Natural killer cell (primary cell): ENCODE measurements at regions not wholly inside any gene's neighbourhood (a gene's known extent, or its start where the extent isn't known, plus 50 kb on each side); places are given as distances from the start of the nearest gene placed in this dataset.
"Not testable (repeated sequence)": the region's sequence is repeated elsewhere in the genome, so short reads cannot be mapped to it uniquely, and the experiment has no call there.

Source experiments
- ATAC-seq, 3 donors: fragments of 150-1000 bp in 2 of 3; fragments of 200-7000 bp in 1 of 3; cut with Tn5 transposase; 1 replicate in 1 of 3; 2 replicates in 2 of 3; pipeline ENCODE4 v1.10.0; 2021; ENCODE audit warnings: mild to moderate bottlenecking in 2 of 3, moderate library complexity in 2 of 3
- DNase-seq, 2 donors: peaks; one replicate each; pipeline versions ENCODE4 v3.0.0 to v3.0.0-alpha.2; 2013 to 2021; ENCODE audit warnings: mixed read lengths in 1 of 2
- H3K27ac ChIP-seq: one replicate; pipeline ENCODE4 v1.5.1; 2013; ENCODE audit warnings: mild to moderate bottlenecking, low read length
- H3K27me3 ChIP-seq: one replicate; pipeline ENCODE4 v1.6.1; 2013; ENCODE audit warnings: low read length; ENCODE audit not compliant: control insufficient read depth, insufficient read depth
- H3K36me3 ChIP-seq: one replicate; pipeline ENCODE4 v1.6.1; 2013; ENCODE audit warnings: low read length; ENCODE audit not compliant: control insufficient read depth, insufficient read depth
- H3K4me1 ChIP-seq: one replicate; pipeline ENCODE4 v1.6.1; 2013; ENCODE audit warnings: low read length; ENCODE audit not compliant: control insufficient read depth, insufficient read depth
- H3K4me3 ChIP-seq: one replicate; pipeline ENCODE4 v1.5.1; 2013; ENCODE audit warnings: low read length
- H3K9me3 ChIP-seq: one replicate; pipeline ENCODE4 v1.6.1; 2013; ENCODE audit warnings: low read length; ENCODE audit not compliant: control insufficient read depth, insufficient read depth
- H3K27ac Mint-ChIP-seq, 2 donors: one replicate each; pipeline ENCODE4 v1.8.0; 2022; ENCODE audit warnings: mild to moderate bottlenecking in 2 of 2, mixed read lengths in 2 of 2, moderate library complexity in 1 of 2
- H3K27me3 Mint-ChIP-seq, 2 donors: one replicate each; pipeline ENCODE4 v1.8.0; 2022; ENCODE audit warnings: low read depth in 2 of 2, mixed read lengths in 2 of 2
- H3K36me3 Mint-ChIP-seq: one replicate; pipeline ENCODE4 v1.8.0; 2022; ENCODE audit warnings: mixed read lengths
- H3K4me1 Mint-ChIP-seq, 2 donors: one replicate each; pipeline ENCODE4 v1.8.0; 2022; ENCODE audit warnings: mixed read lengths in 2 of 2
- H3K4me3 Mint-ChIP-seq: one replicate; pipeline ENCODE4 v1.8.0; 2022; ENCODE audit warnings: mild to moderate bottlenecking, moderate library complexity, mixed read lengths
- H3K9me3 Mint-ChIP-seq, 2 donors: one replicate each; pipeline ENCODE4 v1.8.0; 2022; ENCODE audit warnings: mixed read lengths in 2 of 2
- CTCF ChIP-seq: fragments of 200-600 bp; IDR thresholded peaks from one replicate; pipeline ENCODE4 v1.8.0; 2022; ENCODE audit warnings: antibody characterized with exemption
- WGBS: methylation state at CpG from one replicate; pipeline ENCODE4 v1.1.7; 2013; ENCODE audit warnings: missing lambda C conversion rate; ENCODE audit not compliant: insufficient coverage; 5-methylcytosine and 5-hydroxymethylcytosine counted together
- intact Hi-C: fragments of 100-400 bp; cut with micrococcal nuclease; formaldehyde crosslinking; loops from one replicate; pipeline ENCODE4 v1.14.2; 2022

GRCh38 chr7:81478664-81479063, 291.2 kb downstream of the HGF start:
- Histone ChIP-seq H3K36me3 (no peaks in the 10 kb centered on the region), H3K4me1 (no peaks in the 10 kb centered on the region), H3K27me3 (no peaks in the 10 kb centered on the region), H3K9me3 (no peaks in the 10 kb centered on the region), H3K4me3 (no peak overlapping the region), H3K27ac (no peak overlapping the region)
- DNase-seq (no peak), ATAC-seq (no peak)
- Mint-ChIP-seq H3K36me3 (no peaks in the 10 kb centered on the region), H3K4me3 (no peak overlapping the region), H3K4me1 (no peaks in the 10 kb centered on the region), H3K9me3 (no peaks in the 10 kb centered on the region), H3K27ac (no peak overlapping the region), H3K27me3 (no peaks in the 10 kb centered on the region)
- WGBS: 81% methylated on average over 5 of the region's 5 CpGs
- intact Hi-C loops: no loop called here
- no peak for TF ChIP-seq CTCF

- WGBS: 79% methylated on average over 3 of the region's 3 CpGs
- ATAC-seq, H3K36me3 ChIP-seq, H3K4me1 Mint-ChIP-seq, H3K9me3 ChIP-seq, H3K27ac Mint-ChIP-seq, H3K36me3 Mint-ChIP-seq, H3K27ac ChIP-seq, H3K27me3 ChIP-seq, H3K4me3 Mint-ChIP-seq, H3K4me1 ChIP-seq, intact Hi-C loops, H3K9me3 Mint-ChIP-seq, H3K4me3 ChIP-seq, H3K27me3 Mint-ChIP-seq, DNase-seq: not testable (repeated sequence)
Observed at GRCh38 chr7:81478201-81478600, 291.6 kb downstream of the HGF start.

GRCh38 chr7:81473236-81473635, 296.6 kb downstream of the HGF start:
- Mint-ChIP-seq H3K27me3 (no peaks in the 10 kb centered on the region), H3K4me3 (no peak overlapping the region), H3K9me3 (no peaks in the 10 kb centered on the region), H3K27ac (no peak overlapping the region), H3K4me1 (no peaks in the 10 kb centered on the region), H3K36me3 (no peaks in the 10 kb centered on the region)
- H3K4me1 ChIP-seq: no peaks in the 10 kb centered on the region
- no peaks in the 10 kb centered on the region for H3K36me3 ChIP-seq
- TF ChIP-seq CTCF: no peak
- intact Hi-C loops: loop anchor here (5.0 kb wide), 1 partner anchor 776 kb away; no protein-coding TSS in a partner anchor
- H3K27ac ChIP-seq: no peak overlapping the region
- WGBS: 56% methylated on average over 6 of the region's 6 CpGs
- no peak for DNase-seq
- no peaks in the 10 kb centered on the region for H3K9me3 ChIP-seq
- no peaks in the 10 kb centered on the region for H3K27me3 ChIP-seq
- no peak for ATAC-seq
- no peak overlapping the region for H3K4me3 ChIP-seq

- Histone ChIP-seq H3K4me1 (no peaks in the 10 kb centered on the region), H3K27ac (no peak overlapping the region), H3K36me3 (no peaks in the 10 kb centered on the region), H3K27me3 (no peaks in the 10 kb centered on the region), H3K4me3 (no peak overlapping the region), H3K9me3 (no peaks in the 10 kb centered on the region)
- ATAC-seq (no peak), DNase-seq (no peak)
- TF ChIP-seq CTCF: no peak
- H3K27ac Mint-ChIP-seq: no peak overlapping the region
- no peaks in the 10 kb centered on the region for H3K9me3 Mint-ChIP-seq
- no peak overlapping the region for H3K4me3 Mint-ChIP-seq
- intact Hi-C loops: loop anchor here (5.0 kb wide), 1 partner anchor 774 kb away; no protein-coding TSS in a partner anchor
- H3K4me1 Mint-ChIP-seq: no peaks in the 10 kb centered on the region
- no peaks in the 10 kb centered on the region for H3K36me3 Mint-ChIP-seq
- WGBS: 81% methylated on average over 6 of the region's 6 CpGs
- no peaks in the 10 kb centered on the region for H3K27me3 Mint-ChIP-seq
Observed at GRCh38 chr7:81470724-81471379, 299.0 kb downstream of the HGF start.
